HG03565 (cell line): ENCODE measurements at regions not wholly inside any gene's neighbourhood (a gene's known extent, or its start where the extent isn't known, plus 50 kb on each side); places are given as distances from the start of the nearest gene placed in this dataset.
"Not testable (repeated sequence)": the region's sequence is repeated elsewhere in the genome, so short reads cannot be mapped to it uniquely, and the experiment has no call there.

ENCODE experiments used
- ATAC-seq: cut with Tn5 transposase; IDR thresholded peaks from one replicate; pipeline ENCODE4 v1.9.1; 2021; ENCODE audit warnings: mild to moderate bottlenecking, moderate library complexity; ENCODE audit not compliant: unreplicated experiment

DNA sequence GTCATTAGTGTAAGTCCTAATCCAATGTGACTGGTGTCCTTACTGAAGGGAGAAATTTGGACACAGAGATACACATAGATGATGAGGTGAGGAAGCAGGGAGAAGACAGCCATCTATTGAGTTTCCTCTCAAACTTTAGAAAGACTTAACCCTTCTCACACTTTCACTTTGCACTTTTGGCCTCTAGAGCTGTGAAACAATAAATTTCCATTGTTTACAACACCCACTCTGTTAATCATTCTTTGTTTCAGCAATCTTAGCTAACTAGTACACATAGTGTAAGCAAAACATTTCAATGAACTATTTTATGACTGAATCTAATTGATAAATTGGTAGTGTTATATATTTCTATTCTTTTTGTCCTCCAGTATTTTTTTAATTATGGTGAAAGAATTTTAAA is 1092.8 kb upstream of the POT1 start:
- ATAC-seq = no peak

DNA sequence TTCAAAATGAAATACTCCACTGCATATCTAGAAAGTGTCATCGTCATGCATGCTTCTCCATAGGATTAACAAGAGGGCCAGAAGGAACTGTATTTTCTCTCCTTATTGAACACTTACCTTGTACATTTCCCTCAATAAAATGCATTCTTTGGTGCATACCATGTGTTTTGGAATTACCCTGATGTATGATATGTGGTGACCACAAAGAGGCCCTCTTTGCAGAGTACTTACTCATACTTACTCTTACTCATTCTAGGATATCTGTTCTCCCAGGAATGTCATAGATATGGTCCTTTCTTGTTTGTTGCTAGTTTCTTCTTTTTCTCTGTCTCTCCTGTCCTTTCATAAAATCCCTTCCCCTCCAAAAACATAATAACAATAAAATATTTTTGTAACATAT is 1087.1 kb upstream of the POT1 start:
- ATAC-seq = no peak

DNA sequence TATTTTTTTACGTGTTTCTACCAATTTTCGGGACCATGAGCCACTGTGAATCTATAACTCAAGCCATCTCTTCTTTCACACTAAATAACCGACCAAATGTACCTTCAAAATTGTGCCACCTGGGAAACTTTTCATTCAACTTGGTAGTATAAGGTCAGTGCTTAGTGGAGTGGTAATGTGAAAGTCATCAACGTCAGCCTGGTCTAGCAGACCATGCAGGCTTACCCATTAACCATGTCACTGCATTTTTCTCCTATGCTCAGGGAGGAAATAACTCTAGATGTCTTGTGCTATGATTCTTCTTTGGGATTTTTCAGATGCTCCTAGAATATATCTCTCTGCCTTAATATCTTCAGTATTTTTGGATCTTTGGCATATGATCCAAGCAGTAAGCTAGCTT is 1075.4 kb upstream of the POT1 start:
- ATAC-seq = no peak

DNA sequence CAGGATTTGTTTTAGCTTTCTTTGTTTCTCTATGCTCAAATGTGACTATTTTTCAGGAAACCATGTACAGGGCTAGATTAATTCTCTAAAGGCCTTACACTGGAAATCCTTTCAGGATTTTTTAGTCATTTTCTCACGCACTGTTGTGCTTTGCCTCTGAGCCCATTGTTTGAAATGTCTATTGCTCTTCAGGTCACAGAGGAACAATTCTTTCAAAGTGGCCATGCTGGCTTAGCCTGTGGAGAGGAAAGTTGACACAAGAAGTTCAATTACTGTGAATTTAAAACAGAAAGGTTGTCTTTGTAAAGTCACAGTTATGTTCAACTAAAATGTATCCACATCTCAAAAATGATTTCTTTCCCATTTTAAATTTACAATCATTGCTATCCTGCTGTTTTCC is 1071.7 kb upstream of the POT1 start:
- no peak for ATAC-seq

DNA sequence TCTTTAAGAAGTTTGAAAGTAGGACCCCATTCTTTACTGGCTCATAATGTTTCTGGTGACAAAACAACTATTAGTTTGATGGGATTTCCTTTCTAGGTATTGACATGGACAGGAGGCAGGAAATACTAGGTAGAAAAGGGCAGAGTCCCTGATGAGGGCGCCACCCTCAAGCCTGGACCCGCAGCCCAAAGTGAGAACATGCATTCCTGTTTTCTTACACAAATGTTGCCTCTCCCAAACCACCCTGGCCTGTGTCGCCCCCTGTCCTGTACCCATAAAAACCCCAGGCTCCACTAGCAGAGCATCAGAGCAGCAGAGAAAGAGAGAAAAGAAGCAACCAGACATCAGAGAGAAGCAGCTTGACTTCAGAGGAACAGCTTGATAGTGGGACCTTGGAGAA is 1055.2 kb upstream of the POT1 start:
- no peak for ATAC-seq

DNA sequence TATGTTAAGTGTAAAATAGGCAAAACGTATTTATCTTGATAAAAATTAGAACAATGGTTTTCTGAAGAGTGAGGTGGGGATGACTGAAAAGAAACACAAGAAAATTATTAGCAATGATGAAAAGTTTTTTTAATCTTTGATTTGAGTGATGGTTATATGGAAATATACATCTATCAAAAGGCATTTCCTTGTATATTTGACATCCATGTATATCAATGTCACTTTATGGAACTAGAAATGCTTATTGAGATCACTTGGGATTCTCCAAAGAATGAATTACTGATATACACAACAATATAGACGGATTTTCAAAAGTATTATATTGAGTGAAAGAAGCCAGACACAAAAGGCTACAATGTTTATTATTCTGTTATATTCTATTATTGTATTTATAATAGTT is 1042.0 kb upstream of the POT1 start:
- no peak for ATAC-seq

DNA sequence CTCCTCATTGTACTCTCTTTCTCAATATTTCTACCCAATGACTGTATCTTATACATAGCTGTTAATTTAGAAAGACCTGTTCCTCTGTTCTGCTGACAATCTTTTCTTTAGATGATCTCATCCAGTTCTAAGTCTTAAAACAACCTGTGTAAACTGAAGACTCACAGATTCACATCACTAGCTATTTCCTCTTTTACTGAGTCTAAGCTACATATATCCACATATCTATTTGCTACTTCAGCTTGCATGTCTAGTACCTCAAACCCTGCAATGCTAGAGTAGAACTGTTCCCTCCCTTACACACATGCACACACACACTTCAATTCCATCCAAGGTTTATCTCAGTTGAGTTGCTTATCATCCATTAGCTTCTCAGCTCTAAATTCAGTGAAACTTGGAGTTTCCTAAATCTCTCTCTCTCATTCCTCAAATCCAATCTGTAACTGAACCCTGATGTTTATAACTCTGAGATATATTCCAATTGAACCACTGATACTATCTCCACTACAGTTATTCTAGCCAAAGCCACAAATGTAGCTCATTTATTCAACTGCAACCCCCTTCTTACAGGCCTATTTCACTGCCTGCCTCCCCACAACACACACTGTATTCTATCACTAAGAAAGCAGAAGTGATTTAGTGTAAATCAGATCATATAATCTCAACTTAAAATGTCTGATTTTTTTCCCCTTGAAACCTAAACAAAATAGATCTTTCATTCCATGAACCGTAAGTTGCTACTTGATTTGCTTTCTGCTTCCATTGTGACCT is 1036.8 kb upstream of the POT1 start:
- ATAC-seq = peak; percentile 76

DNA sequence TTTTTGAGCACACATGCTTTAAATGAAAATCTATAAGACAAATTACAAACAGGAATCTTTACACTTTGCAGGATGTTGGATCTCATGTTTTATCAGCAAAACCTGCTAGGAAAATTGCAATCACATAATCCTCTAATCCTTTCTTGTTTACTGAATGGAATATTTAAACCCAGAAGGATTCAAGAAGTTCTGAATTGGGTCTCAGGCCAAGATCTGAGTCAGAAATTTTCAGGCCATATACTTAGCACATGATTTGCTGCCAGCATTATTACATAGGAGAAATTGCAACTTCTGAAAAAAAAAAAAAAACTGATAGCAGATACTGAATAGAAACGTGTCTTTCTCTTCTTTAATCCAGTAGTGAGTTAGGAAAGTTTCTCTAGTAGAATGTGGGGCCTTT is 1005.3 kb upstream of the POT1 start:
- no peak for ATAC-seq

DNA sequence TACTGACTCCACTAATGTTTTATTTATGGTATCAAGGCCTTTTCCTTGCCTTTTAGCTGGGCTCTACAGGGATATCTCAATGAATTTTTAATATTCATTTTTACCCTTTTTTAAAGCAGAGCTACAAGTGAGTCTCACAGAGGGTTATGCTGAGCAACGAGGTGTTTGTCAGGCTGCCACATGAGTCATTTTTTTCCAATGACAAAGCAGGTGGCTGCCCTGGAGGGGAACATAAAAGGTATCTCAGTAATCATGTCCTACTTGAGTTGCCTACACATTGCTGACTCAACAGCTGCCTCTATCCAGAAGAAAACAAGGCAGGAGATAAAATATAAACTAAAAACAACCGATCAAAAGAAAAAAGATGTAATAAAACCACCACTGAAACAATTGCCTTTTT is 1004.9 kb upstream of the POT1 start:
- ATAC-seq = no peak

DNA sequence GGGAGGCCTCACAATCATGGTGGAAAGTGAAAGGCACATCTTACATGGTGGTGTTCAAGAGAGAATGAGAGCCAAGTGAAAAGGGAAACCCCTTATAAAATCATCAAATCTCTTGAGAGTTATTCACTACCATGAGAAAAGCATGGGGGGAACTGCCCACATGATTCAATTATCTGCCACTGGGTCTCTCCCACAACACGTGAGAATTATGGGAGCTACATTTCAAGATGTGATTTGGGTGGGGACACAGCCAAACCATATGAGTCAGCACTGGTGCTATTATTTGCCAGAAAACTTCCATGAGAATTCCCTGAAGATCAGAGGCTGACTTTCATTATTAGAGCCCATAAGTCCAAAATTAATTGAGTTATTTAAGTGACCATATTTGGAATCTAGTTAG is 1001.2 kb upstream of the POT1 start:
- ATAC-seq = no peak

DNA sequence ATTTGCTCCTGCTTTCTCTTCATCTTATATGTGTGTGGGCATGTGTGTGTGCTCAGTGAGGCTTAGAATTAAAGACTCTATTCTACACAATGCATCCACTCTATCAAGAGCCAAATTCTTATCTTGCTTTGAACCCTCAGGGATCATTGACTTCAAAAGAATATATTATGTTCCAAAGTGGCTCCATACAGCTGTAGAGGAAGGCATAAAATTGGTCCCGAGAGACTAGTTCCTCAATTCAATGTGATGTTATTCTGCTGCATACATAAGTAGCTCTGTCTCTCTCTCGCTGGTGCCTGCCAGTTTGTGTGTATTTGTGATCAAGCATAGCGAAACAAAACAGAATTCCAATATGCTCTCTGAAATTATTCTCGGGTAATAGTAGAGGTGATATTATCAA is 997.9 kb upstream of the POT1 start:
- ATAC-seq = no peak

DNA sequence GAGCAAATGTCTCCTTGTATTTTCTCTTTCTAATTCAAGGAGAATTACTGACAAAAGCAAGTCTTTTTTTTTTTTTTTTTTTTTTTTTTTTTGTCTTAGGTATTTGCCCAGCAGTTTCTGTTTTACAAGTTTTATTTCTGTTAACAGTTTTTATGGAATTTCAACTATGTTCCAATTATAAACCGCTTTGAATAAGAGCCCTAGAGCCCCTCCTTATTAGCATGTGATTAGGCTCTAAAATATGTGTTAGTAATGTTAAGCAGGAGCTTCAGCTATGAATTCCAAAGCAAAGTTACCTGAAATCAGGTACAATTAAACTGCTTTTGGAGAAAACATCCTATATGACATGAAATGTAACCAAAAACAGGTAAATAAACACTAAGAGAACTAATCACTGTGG is 997.0 kb upstream of the POT1 start:
- no peak for ATAC-seq

DNA sequence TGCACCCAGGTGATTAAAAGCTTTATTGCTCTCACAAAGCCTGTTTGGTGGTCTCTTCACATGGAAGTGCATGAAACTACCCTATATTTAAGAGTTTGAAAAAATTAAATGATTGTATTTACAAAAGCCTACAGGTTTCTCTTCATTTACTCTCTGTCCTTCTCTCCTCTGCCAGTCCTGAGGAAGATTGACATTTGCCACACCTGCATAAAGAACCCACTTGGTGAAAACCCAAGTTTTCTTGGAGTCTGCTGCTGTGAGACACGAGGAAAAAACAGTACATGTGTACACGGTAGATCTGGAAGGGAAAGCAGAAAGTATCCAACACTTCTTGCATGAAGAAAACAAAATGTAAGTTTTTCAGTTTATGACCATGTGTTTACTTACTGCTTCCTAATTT is 994.4 kb upstream of the POT1 start:
- no peak for ATAC-seq

DNA sequence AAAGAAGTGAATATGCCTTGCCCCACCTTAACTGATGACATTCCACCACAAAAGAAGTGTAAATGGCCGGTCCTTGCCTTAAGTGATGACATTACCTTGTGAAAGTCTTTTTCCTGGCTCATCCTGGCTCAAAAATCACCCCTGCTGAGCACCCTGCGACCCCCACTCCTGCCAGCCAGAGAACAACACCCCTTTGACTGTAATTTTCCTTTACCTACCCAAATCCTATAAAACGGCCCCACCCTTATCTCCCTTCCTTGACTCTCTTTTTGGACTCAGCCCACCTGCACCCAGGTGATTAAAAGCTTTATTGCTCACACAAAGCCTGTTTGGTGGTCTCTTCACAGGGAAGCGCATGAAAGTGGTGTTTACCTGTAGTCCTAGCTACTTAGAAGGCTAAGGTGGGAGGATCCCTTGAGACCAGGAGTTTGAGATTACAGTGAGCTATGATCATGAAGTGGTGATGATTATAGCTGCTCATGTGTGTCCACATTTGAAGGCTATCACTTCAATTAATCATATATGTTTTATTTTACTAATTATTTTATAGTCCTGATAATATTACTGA is 985.8 kb upstream of the POT1 start:
- not testable (repeated sequence) for ATAC-seq

DNA sequence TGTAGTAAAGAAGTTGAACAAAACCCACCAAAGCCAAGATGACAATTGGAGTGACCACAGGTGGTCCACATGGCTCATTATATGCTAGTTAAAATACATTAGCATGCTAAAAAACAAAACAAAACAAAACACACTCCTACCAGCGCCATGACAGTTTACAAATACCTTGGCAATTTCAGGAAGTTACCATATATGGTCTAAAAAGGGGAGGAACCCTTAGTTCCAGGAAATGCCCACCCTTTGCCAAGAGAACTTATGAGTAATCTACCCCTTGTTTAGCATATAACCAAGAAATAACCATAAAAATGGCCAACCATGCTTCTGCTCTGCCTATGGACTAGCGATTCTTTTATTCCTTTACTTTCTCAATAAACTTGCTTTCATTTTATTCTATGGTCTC is 979.1 kb upstream of the POT1 start:
- ATAC-seq = no peak

DNA sequence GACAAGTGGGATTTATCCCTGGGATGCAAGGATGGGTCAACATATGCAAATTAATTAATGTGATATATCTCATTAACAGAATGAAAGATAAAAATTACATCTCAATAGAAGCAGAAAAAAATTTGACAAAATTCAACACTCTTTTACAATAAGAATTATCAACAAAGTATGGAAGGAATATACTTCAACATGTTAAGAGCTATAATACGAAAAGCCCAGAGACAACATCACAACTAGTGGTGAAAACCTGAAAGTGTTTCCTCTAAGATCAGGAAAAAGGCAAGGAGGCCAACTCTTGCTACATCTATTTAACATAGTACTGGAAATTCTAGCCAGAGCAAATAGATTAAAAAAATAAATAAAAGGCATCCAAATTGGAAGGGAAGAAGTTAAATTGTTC is 970.0 kb upstream of the POT1 start:
- no peak for ATAC-seq

DNA sequence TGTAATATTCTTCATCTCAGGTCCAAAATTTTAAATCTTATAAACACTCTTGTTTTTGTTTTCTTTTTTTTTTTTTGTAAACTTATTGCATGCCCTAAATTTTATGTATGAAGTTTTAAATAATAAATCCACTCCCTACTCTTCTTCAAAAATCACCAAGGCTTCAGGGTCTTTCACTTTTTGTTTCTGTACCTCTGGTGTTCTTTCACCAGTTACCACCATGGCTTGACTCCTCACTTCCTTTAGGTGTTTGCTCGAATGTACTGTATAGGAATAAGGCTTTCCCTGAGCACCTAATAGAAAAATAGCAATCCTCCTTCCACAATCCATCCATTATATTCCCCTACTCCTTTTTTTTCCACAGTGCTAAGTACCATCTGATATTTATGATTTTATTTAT is 962.8 kb upstream of the POT1 start:
- ATAC-seq = no peak

DNA sequence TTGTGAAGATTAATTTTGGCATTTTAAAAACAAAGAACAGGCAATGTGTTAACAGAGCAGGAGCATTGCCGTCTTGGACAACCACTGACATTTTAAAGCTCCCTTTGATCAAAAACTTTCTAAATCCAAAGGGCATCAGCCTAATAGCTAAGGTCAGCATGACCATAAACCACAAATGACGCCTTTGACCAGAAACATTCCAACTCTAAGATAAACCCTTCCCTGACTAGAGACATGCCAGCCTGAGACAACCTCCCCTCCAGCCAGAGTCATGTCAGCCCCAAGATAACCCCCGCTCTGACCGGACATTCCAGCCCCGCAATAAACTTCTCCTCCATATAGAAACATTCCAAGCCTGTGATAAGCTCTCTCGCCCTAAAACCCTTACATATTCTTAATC is 949.4 kb upstream of the POT1 start:
- no peak for ATAC-seq

DNA sequence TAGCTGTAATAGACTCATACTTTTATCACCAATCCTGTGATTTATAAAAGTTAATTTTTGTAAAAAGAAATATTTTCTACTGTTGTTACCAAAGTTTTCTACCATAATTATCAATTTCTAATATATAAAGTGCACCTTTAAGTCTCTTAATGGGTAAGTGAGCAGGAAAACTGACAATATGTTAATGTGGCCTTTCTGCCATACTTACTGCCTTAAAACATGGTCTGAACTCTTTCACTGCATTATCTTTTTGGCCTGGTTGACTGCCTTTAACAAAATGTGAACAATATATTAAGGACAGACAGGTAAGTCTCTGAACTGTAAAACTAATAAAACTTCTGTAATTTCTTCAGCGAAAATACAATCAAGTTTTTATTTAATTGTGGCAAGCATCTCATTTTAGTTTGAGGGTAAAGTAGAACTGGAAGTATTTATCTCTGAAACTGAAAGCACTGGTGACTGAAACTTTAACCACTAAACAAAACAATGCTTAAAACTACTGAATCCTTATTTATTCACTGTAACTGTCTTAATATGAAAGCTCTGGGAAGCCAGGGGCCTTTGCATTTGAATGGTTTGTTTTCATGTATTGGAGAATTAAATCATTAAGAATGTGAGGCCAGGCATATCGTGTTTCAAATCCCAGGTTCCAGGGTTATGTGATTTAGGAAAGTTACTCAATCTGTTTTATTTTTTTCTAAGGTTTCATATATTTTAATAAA is 948.8 kb upstream of the POT1 start:
- ATAC-seq = no peak

DNA sequence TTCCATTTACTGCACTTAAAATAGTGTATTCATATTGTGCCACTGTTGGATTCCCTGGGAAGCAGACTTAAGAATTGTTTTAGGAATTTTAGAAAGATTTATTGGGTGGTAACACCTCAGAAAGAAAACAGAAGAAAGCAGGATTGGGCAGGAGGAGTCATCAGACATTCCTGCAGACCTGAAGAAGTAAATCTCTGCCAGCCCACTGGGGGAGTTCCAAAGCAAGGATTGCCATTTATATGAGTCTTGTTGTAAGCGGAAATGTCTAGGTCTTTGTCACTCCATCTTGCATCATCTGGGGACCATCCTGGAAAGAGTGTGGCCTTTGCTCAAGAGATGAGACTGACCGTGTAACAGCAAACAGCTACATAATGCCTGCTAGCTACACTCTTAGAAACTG is 947.6 kb upstream of the POT1 start:
- ATAC-seq = no peak

DNA sequence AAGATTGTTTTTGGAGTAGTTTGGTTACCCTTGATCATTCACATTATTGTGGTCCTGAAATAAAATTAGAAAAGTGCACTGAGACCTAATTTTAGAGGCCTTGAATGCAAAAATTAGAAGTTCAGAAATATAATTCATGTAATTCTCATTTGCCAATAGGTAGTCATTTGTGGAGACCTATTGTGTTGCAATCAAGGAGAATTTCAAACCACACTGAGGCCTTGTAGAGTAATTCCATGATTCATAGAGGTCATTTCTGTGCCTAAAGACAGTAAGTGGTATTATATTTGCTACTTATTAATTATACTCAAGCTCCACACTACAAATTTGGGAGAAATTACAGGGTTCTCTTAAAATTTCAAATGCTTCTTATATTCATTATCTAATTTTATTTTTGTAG is 946.8 kb upstream of the POT1 start:
- no peak for ATAC-seq

DNA sequence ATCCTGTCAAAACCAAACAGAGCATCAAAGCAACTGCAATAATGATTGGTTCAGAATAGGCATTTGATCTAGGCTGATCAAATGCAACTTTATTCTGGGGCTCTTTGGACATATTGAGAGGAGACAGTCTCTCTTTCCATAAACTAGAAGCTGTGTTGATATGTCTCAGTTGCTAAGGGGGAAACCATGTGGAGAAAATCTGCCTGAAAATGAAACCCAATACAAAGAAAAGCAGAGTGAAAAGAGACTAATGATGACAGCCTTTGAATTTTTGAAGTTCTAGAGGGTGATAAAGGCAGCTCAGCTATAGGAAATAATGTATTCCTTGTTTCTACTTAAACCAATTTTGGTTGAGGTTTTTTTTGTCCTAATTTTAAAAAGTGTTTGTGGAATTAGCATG is 941.8 kb upstream of the POT1 start:
- ATAC-seq = no peak
